ENCODE measurements at regions not wholly inside any gene's neighbourhood (a gene's known extent, or its start where the extent isn't known, plus 50 kb on each side); places are given as distances from the start of the nearest gene placed in this dataset.

DNA sequence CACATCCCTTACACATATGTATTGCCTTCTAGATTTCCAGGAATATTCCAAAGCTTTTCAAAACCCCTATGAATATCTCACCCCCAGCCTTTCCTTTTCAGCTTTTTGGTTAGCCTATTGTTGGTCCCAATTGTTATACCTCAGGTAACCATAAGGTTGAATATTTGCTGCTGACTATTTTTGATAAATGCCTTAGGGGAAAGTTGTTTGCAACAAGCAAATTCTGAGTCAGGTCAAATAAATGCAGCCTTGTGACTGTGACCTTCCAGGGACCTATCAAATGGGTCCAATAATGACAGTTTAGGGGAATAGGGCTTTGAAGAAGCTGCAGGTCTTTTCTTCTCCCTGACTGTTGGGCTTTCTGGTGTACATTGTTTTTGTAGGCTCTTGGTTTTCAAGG is 699.7 kb downstream of the NTRK3 start:
- no peaks in the 10 kb centered on the region for H3K79me1 ChIP-seq (ENCODE audit: low read depth, low read length)
- CTCF ChIA-PET (ENCODE audit: partially characterized antibody), result interaction anchor here (1.0 to 2.1 kb wide), 4 partner anchors 8 to 641 kb away, joined by 3 to 6 read pairs (median 4); no protein-coding TSS in a partner anchor
- no peak overlapping the region for H2BK12ac ChIP-seq (ENCODE audit: low read depth, low read length)
- no peak overlapping the region for H3K14ac ChIP-seq (ENCODE audit: insufficient read length)
- H4K5ac ChIP-seq (ENCODE audit: insufficient read length, low read depth, low read length), result no peak overlapping the region
- H3K4me1 ChIP-seq (replicated peaks in 1 of 4; ENCODE audit: control insufficient read depth in 3 of 4, insufficient read depth in 4 of 4, low read length in 3 of 4), result no peaks in the 10 kb centered on the region
- no peak overlapping the region for H2AFZ ChIP-seq (ENCODE audit: low read length)
- FAIRE-seq (no peak), DNase-seq (ENCODE audit: low read depth in 1 of 2, low spot score in 2 of 2) (no peak)
- peaks cover 0 to 2% of the 10 kb centered on the region in 2 experiments; a peak in 1 of 4 replicates for H3K9me3 ChIP-seq (ENCODE audit: insufficient read depth in 2 of 2, low read depth in 1 of 2, low read length in 1 of 2)
- H3K23me2 ChIP-seq (ENCODE audit: low read depth, low read length), result no peaks in the 10 kb centered on the region
- no peak overlapping the region for H2BK15ac ChIP-seq (ENCODE audit: low read length)
- no peak overlapping the region for H2BK5ac ChIP-seq (ENCODE audit: low read depth, low read length)
- H3K36me3 ChIP-seq (ENCODE audit: control insufficient read depth in 2 of 4, insufficient read depth in 4 of 4, low read length in 3 of 4), result no peaks in the 10 kb centered on the region
- POLR2A ChIA-PET (ENCODE audit: partially characterized antibody), result no interaction called here
- no peak overlapping the region for H4K91ac ChIP-seq (replicated peaks; ENCODE audit: insufficient read length, low read length)
- no peak overlapping the region for H3K18ac ChIP-seq (ENCODE audit: extremely low read depth, low read length)
- no peak overlapping the region for H3K9ac ChIP-seq (replicated peaks in 1 of 4; ENCODE audit: extremely low read depth in 1 of 4, low read depth in 3 of 4, low read length in 3 of 4)
- H2BK20ac ChIP-seq (ENCODE audit: low read length), result no peak overlapping the region
- H4K8ac ChIP-seq (ENCODE audit: extremely low read depth, insufficient read depth, low read length), result no peak overlapping the region
- H3K27ac ChIP-seq (ENCODE audit: low read depth, low read length), result no peak overlapping the region
- no peak overlapping the region for H2AK5ac ChIP-seq (ENCODE audit: low read depth, low read length)
- no peak overlapping the region for H3K4me3 ChIP-seq (ENCODE audit: extremely low read depth in 1 of 4, insufficient read depth in 2 of 4, low read depth in 3 of 4, low read length in 4 of 4)
- H2BK120ac ChIP-seq (replicated peaks; ENCODE audit: low read depth, low read length), result no peak overlapping the region
- H3K79me2 ChIP-seq (ENCODE audit: control insufficient read depth in 1 of 2, insufficient read depth in 2 of 2, low read length in 2 of 2), result no peaks in the 10 kb centered on the region
- H3K4ac ChIP-seq (replicated peaks; ENCODE audit: insufficient read length, low read depth, low read length), result no peak overlapping the region
- H3K4me2 ChIP-seq (ENCODE audit: insufficient read depth in 1 of 2, low read depth in 2 of 2, low read length in 2 of 2), result no peak overlapping the region
- no peaks in the 10 kb centered on the region for H3K27me3 ChIP-seq (replicated peaks in 1 of 4; ENCODE audit: control insufficient read depth in 3 of 4, extremely low read depth in 1 of 4, insufficient read depth in 3 of 4, low read length in 3 of 4)
- no peak overlapping the region for H3K23ac ChIP-seq (ENCODE audit: insufficient read length)
- H4K20me1 ChIP-seq (replicated peaks in 1 of 2; ENCODE audit: control insufficient read depth in 1 of 2, insufficient read depth in 2 of 2, low read length in 2 of 2), result no peaks in the 10 kb centered on the region
- H3K56ac ChIP-seq (replicated peaks; ENCODE audit: insufficient read length, low read depth, low read length), result no peak overlapping the region
- no peak for TF ChIP-seq BACH1 (IDR thresholded peaks at IDR 0.05; ENCODE audit: low read length)
- TF ChIP-seq, protein P1, sequence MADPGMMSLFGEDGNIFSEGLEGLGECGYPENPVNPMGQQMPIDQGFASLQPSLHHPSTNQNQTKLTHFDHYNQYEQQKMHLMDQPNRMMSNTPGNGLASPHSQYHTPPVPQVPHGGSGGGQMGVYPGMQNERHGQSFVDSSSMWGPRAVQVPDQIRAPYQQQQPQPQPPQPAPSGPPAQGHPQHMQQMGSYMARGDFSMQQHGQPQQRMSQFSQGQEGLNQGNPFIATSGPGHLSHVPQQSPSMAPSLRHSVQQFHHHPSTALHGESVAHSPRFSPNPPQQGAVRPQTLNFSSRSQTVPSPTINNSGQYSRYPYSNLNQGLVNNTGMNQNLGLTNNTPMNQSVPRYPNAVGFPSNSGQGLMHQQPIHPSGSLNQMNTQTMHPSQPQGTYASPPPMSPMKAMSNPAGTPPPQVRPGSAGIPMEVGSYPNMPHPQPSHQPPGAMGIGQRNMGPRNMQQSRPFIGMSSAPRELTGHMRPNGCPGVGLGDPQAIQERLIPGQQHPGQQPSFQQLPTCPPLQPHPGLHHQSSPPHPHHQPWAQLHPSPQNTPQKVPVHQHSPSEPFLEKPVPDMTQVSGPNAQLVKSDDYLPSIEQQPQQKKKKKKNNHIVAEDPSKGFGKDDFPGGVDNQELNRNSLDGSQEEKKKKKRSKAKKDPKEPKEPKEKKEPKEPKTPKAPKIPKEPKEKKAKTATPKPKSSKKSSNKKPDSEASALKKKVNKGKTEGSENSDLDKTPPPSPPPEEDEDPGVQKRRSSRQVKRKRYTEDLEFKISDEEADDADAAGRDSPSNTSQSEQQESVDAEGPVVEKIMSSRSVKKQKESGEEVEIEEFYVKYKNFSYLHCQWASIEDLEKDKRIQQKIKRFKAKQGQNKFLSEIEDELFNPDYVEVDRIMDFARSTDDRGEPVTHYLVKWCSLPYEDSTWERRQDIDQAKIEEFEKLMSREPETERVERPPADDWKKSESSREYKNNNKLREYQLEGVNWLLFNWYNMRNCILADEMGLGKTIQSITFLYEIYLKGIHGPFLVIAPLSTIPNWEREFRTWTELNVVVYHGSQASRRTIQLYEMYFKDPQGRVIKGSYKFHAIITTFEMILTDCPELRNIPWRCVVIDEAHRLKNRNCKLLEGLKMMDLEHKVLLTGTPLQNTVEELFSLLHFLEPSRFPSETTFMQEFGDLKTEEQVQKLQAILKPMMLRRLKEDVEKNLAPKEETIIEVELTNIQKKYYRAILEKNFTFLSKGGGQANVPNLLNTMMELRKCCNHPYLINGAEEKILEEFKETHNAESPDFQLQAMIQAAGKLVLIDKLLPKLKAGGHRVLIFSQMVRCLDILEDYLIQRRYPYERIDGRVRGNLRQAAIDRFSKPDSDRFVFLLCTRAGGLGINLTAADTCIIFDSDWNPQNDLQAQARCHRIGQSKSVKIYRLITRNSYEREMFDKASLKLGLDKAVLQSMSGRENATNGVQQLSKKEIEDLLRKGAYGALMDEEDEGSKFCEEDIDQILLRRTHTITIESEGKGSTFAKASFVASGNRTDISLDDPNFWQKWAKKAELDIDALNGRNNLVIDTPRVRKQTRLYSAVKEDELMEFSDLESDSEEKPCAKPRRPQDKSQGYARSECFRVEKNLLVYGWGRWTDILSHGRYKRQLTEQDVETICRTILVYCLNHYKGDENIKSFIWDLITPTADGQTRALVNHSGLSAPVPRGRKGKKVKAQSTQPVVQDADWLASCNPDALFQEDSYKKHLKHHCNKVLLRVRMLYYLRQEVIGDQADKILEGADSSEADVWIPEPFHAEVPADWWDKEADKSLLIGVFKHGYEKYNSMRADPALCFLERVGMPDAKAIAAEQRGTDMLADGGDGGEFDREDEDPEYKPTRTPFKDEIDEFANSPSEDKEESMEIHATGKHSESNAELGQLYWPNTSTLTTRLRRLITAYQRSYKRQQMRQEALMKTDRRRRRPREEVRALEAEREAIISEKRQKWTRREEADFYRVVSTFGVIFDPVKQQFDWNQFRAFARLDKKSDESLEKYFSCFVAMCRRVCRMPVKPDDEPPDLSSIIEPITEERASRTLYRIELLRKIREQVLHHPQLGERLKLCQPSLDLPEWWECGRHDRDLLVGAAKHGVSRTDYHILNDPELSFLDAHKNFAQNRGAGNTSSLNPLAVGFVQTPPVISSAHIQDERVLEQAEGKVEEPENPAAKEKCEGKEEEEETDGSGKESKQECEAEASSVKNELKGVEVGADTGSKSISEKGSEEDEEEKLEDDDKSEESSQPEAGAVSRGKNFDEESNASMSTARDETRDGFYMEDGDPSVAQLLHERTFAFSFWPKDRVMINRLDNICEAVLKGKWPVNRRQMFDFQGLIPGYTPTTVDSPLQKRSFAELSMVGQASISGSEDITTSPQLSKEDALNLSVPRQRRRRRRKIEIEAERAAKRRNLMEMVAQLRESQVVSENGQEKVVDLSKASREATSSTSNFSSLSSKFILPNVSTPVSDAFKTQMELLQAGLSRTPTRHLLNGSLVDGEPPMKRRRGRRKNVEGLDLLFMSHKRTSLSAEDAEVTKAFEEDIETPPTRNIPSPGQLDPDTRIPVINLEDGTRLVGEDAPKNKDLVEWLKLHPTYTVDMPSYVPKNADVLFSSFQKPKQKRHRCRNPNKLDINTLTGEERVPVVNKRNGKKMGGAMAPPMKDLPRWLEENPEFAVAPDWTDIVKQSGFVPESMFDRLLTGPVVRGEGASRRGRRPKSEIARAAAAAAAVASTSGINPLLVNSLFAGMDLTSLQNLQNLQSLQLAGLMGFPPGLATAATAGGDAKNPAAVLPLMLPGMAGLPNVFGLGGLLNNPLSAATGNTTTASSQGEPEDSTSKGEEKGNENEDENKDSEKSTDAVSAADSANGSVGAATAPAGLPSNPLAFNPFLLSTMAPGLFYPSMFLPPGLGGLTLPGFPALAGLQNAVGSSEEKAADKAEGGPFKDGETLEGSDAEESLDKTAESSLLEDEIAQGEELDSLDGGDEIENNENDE (IDR thresholded peaks at IDR 0.05; ENCODE audit: insufficient replicate concordance, low read length), result no peak
